ENCODE measurements at regions not wholly inside any gene's neighbourhood (a gene's known extent, or its start where the extent isn't known, plus 50 kb on each side); places are given as distances from the start of the nearest gene placed in this dataset.
"Not testable (repeated sequence)": the region's sequence is repeated elsewhere in the genome, so short reads cannot be mapped to it uniquely, and the experiment has no call there.

DNA sequence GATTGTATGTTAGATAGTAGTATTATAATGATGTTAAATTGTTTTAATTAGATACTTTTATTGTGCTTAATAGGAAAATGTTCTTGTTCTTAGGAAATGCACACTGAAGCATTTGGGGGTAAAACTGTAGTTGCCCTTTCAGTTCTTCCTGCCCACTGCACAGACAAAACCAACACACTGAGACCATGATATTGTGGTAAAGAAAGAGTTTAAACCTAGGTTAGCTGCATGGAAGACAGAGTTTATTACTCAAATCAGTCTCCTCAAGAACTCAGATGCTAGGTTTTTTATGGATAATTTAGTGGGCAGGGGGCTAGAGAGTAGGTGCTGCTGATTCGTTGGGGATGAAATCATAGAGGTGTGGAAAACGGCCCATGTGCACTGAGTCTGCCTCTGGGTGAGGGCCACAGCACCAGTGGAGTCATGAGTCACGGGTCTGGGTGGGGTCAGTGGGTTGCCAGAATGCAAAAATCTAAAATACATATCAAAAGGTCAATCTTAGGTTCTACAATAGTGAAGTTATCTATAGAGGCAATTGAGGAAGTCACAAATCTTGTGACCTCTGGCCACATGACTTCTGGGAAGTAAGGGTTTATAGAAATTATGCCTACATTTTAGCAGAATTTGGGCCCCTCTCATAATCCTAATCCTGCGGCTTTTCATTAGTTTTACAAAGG, 124.8 kb upstream of the FOXN2 start:
- Histone ChIP-seq H3K4me3 (ENCODE audit: low read depth in 1 of 5, low read length in 5 of 5) (no peak overlapping the region), H3K27me3 (ENCODE audit: control insufficient read depth in 5 of 5, insufficient read depth in 4 of 5, low read length in 5 of 5) (no peaks in the 10 kb centered on the region), H3K4me1 (ENCODE audit: control insufficient read depth in 5 of 5, insufficient read depth in 5 of 5, low read length in 5 of 5) (no peaks in the 10 kb centered on the region), H3K9ac (ENCODE audit: low read length in 5 of 5) (no peak overlapping the region), H3K36me3 (ENCODE audit: control insufficient read depth in 5 of 5, insufficient read depth in 5 of 5, low read length in 5 of 5) (no peaks in the 10 kb centered on the region), H3K9me3 (ENCODE audit: control insufficient read depth in 5 of 5, low read length in 5 of 5) (no peaks in the 10 kb centered on the region), H3K27ac (ENCODE audit: low read depth, low read length) (no peak overlapping the region)

DNA sequence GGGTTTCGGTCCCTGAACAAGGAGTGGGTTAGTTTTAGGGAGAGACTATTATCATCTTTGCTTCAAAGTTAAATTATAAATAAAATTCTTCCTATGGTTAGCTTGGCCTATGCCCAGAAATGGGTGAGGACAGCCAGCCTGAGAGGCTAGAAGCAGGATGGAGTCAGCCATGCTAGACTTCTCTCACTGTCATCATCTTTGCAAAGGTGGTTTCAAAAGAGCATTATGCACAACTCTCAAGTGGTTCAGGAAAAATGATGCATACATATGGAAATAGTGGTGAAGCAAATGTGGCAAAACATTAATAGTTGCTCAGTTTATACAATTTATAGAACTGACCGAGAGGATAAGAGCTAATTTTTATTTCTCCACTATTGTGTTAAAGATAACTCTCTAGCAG, 124.3 kb upstream of the FOXN2 start:
- Histone ChIP-seq H3K27me3 (ENCODE audit: control insufficient read depth in 5 of 5, insufficient read depth in 4 of 5, low read length in 5 of 5) (no peaks in the 10 kb centered on the region), H3K9ac (ENCODE audit: low read length in 5 of 5) (no peak overlapping the region), H3K36me3 (ENCODE audit: control insufficient read depth in 5 of 5, insufficient read depth in 5 of 5, low read length in 5 of 5) (no peaks in the 10 kb centered on the region), H3K4me3 (ENCODE audit: low read depth in 1 of 5, low read length in 5 of 5) (no peak overlapping the region), H3K4me1 (ENCODE audit: control insufficient read depth in 5 of 5, insufficient read depth in 5 of 5, low read length in 5 of 5) (no peaks in the 10 kb centered on the region), H3K9me3 (ENCODE audit: control insufficient read depth in 5 of 5, low read length in 5 of 5) (no peaks in the 10 kb centered on the region), H3K27ac (ENCODE audit: low read depth, low read length) (no peak overlapping the region)

DNA sequence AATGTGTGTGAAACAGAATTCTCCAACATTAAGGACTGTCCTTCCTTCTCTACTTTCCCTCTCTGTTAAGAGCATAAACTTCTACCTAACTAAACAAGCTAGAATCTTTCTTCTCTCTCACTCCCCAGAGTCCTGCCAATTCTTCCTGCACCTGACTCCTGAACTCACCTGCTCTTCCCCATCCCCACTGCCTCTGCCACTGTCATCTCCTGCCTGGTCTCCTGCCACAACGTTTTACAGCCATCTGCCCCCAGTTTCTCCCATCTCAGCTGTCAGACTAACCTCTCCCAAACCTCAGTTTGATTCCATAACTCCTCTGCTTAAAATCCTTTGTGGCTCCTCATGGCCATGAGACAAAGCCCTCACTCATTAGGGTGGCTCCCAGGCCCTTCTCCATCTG, 119.8 kb upstream of the FOXN2 start:
- Histone ChIP-seq H3K9ac (ENCODE audit: low read length in 5 of 5) (peak overlapping the region in 1 of 5 donors; percentile 20), H3K27me3 (ENCODE audit: control insufficient read depth in 5 of 5, insufficient read depth in 4 of 5, low read length in 5 of 5) (no peaks in the 10 kb centered on the region), H3K4me3 (ENCODE audit: low read depth in 1 of 5, low read length in 5 of 5) (no peak overlapping the region), H3K4me1 (ENCODE audit: control insufficient read depth in 5 of 5, insufficient read depth in 5 of 5, low read length in 5 of 5) (peaks cover 0 to 23% (median 16%) of the 10 kb centered on the region in 5 donors), H3K36me3 (ENCODE audit: control insufficient read depth in 5 of 5, insufficient read depth in 5 of 5, low read length in 5 of 5) (no peaks in the 10 kb centered on the region), H3K9me3 (ENCODE audit: control insufficient read depth in 5 of 5, low read length in 5 of 5) (no peaks in the 10 kb centered on the region), H3K27ac (ENCODE audit: low read depth, low read length) (no peak overlapping the region)

DNA sequence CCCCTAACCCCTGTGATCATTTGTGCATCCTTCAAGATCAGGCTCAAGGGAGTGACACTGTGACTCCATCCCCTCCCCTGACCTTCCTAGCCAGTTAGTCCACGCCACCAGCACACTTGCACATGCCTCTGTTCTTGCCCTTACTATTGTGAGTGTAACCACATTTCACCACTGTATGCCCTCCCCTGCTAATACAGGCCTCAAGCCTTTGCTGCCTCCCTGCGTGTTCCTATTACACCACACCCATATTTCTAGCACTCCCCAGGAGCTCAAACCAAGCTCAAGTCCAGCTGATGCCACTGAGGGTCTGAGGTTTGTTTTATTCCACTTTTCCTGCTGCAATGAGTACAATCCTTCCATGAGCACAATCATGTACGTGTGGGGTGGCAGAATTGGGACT, 119.3 kb upstream of the FOXN2 start:
- Histone ChIP-seq H3K4me3 (ENCODE audit: low read depth in 1 of 5, low read length in 5 of 5) (no peak overlapping the region), H3K9me3 (ENCODE audit: control insufficient read depth in 5 of 5, low read length in 5 of 5) (no peaks in the 10 kb centered on the region), H3K4me1 (ENCODE audit: control insufficient read depth in 5 of 5, insufficient read depth in 5 of 5, low read length in 5 of 5) (peaks cover 0 to 23% (median 16%) of the 10 kb centered on the region in 5 donors), H3K9ac (ENCODE audit: low read length in 5 of 5) (no peak overlapping the region), H3K36me3 (ENCODE audit: control insufficient read depth in 5 of 5, insufficient read depth in 5 of 5, low read length in 5 of 5) (no peaks in the 10 kb centered on the region), H3K27me3 (ENCODE audit: control insufficient read depth in 5 of 5, insufficient read depth in 4 of 5, low read length in 5 of 5) (no peaks in the 10 kb centered on the region), H3K27ac (ENCODE audit: low read depth, low read length) (no peak overlapping the region)

DNA sequence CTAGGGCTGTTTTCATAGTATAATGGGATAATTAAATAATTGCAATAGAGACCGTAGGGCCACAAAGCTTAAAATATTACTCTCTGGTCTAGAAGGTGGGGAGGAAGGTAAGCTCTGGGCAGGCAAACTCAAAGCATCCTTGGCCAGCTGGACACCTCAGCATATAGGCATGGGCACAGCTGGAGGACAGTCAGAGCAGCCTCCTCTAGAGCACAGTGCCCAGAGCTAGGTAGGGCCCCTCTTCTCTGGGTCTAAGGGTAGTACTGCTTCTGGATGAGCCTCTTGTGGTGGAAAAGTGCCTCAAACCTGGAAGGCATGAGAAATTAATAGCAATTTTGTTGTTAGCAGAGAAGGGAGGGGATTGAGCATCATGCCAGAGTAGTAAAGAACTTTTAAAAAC, 116.9 kb upstream of the FOXN2 start:
- H3K27me3 ChIP-seq (ENCODE audit: control insufficient read depth in 5 of 5, insufficient read depth in 4 of 5, low read length in 5 of 5) = no peaks in the 10 kb centered on the region

DNA sequence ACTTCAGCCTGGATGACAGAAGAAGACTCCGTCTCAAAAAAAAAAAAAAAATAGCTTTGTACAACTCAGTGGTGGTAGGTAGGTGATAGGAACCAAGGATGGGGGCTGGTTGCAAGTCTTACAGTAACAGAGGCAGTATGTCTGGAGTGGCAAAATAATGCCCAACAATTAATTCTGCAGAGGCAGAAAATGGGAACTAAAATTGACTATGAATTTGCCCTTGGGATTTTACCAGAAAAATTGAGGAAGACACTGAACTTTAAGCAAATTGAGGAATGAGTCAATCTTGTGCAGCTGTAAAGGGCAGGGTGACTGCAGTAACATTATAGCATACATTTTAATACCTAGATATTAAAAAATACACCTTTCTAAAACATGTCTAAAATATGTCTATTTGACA, 116.1 kb upstream of the FOXN2 start:
- no peaks in the 10 kb centered on the region for H3K9me3 ChIP-seq (ENCODE audit: control insufficient read depth in 5 of 5, low read length in 5 of 5)
- H3K36me3 ChIP-seq (ENCODE audit: control insufficient read depth in 5 of 5, insufficient read depth in 5 of 5, low read length in 5 of 5) = no peaks in the 10 kb centered on the region
- peaks cover 0 to 23% (median 16%) of the 10 kb centered on the region in 5 donors for H3K4me1 ChIP-seq (ENCODE audit: control insufficient read depth in 5 of 5, insufficient read depth in 5 of 5, low read length in 5 of 5)
- H3K27me3 ChIP-seq (ENCODE audit: control insufficient read depth in 5 of 5, insufficient read depth in 4 of 5, low read length in 5 of 5) = no peaks in the 10 kb centered on the region
- no peak overlapping the region for H3K9ac ChIP-seq (ENCODE audit: low read length in 5 of 5)
- no peak overlapping the region for H3K4me3 ChIP-seq (ENCODE audit: low read depth in 1 of 5, low read length in 5 of 5)
- no peak overlapping the region for H3K27ac ChIP-seq (ENCODE audit: low read depth, low read length)

More for the DNA sequence above, 116.9 kb upstream of the FOXN2 start:
- Histone ChIP-seq H3K9me3 (ENCODE audit: control insufficient read depth in 5 of 5, low read length in 5 of 5) (no peaks in the 10 kb centered on the region), H3K4me1 (ENCODE audit: control insufficient read depth in 5 of 5, insufficient read depth in 5 of 5, low read length in 5 of 5) (peaks cover 0 to 23% (median 16%) of the 10 kb centered on the region in 5 donors), H3K36me3 (ENCODE audit: control insufficient read depth in 5 of 5, insufficient read depth in 5 of 5, low read length in 5 of 5) (no peaks in the 10 kb centered on the region), H3K27ac (ENCODE audit: low read depth, low read length) (no peak overlapping the region), H3K4me3 (ENCODE audit: low read depth in 1 of 5, low read length in 5 of 5) (no peak overlapping the region), H3K9ac (ENCODE audit: low read length in 5 of 5) (no peak overlapping the region)

DNA sequence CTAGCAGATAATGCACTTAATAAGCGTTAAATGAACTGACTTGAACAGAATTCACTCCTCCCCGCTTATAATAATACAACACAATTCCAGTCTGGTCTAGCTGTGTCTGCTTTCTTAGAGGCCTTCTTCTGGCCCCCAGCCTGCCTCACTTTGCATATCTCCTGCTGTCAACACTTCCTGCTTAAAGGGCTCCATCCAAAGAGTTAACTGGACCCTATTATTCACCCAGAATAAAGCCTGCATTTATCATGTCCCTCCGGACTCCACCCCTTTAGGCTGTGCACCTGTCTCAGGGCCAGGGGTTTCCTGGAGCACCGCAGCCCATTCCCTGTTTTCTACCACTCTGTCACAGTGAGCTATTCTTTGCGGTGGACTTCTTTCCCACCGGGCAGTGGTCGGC, 115.4 kb upstream of the FOXN2 start:
- Histone ChIP-seq H3K27me3 (ENCODE audit: control insufficient read depth in 5 of 5, insufficient read depth in 4 of 5, low read length in 5 of 5) (no peaks in the 10 kb centered on the region), H3K9ac (ENCODE audit: low read length in 5 of 5) (no peak overlapping the region)

DNA sequence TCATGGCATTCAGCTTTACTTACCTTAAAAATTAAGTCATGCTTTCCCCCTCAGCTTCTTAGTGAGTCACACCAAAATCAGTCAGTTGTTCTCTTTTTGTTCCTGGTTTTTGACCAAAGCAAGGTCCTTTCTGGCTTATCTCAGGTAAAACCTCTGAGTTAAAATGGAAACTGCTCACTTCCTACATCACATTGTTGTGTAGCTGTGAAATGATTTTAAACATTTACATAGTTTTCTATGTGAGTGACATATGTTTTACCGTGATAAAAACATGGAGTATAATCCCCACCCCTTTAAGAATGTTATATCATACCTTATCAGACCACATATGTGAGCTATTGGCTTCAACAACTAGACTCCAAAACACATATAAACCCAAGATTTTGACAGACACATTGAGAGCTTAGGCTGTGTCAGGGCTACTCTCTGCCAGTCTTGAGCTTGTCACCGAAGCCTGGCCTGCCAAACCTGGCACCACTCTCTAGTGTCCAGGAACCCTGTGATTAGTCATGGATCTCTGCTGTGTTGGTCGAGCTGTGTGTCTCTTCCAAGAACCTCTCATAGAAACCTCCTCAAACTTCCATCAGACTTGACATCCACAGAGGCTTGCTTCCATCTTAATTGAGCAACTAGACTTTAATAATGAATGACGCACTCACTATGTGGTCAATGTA, 113.7 kb upstream of the FOXN2 start:
- Histone ChIP-seq H3K9ac (ENCODE audit: low read length in 5 of 5) (no peak overlapping the region), H3K4me3 (ENCODE audit: low read depth in 1 of 5, low read length in 5 of 5) (no peak overlapping the region), H3K9me3 (ENCODE audit: control insufficient read depth in 5 of 5, low read length in 5 of 5) (no peaks in the 10 kb centered on the region)

More for the DNA sequence above, 115.4 kb upstream of the FOXN2 start:
- no peak overlapping the region for H3K4me3 ChIP-seq (ENCODE audit: low read depth in 1 of 5, low read length in 5 of 5)
- no peaks in the 10 kb centered on the region for H3K36me3 ChIP-seq (ENCODE audit: control insufficient read depth in 5 of 5, insufficient read depth in 5 of 5, low read length in 5 of 5)
- H3K9me3 ChIP-seq (ENCODE audit: control insufficient read depth in 5 of 5, low read length in 5 of 5) = no peaks in the 10 kb centered on the region
- H3K27ac ChIP-seq (ENCODE audit: low read depth, low read length) = no peak overlapping the region
- H3K4me1 ChIP-seq (ENCODE audit: control insufficient read depth in 5 of 5, insufficient read depth in 5 of 5, low read length in 5 of 5) = peaks cover 0 to 23% (median 16%) of the 10 kb centered on the region in 5 donors

DNA sequence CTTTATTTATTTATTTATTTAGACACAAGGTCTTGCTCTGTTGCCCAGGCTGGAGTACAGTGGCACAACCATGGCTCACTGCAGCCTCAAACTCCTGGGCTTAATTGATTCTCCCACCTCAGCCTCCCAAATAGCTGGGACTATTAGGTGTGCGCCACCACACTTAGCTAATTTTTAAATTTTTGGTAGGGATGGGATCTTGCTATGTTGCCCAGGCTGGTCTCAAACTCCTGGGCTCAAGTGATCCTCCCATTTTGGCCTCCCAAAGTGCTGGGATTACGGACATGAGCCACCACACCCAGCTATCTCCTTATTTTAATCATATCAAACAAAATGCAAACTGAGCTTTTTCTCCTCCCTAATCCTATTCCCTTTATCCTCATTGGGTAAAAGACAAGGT, 113.0 kb upstream of the FOXN2 start:
- not testable (repeated sequence) for H3K27ac ChIP-seq (ENCODE audit: low read depth, low read length); H3K4me3 ChIP-seq (ENCODE audit: low read depth in 1 of 5, low read length in 5 of 5); H3K36me3 ChIP-seq (ENCODE audit: control insufficient read depth in 5 of 5, insufficient read depth in 5 of 5, low read length in 5 of 5); H3K9me3 ChIP-seq (ENCODE audit: control insufficient read depth in 5 of 5, low read length in 5 of 5); H3K27me3 ChIP-seq (ENCODE audit: control insufficient read depth in 5 of 5, insufficient read depth in 4 of 5, low read length in 5 of 5); H3K9ac ChIP-seq (ENCODE audit: low read length in 5 of 5)
- peaks cover 0 to 20% (median 11%) of the 10 kb centered on the region in 5 donors for H3K4me1 ChIP-seq (ENCODE audit: control insufficient read depth in 5 of 5, insufficient read depth in 5 of 5, low read length in 5 of 5)

More for the DNA sequence above, 113.7 kb upstream of the FOXN2 start:
- Histone ChIP-seq H3K27ac (ENCODE audit: low read depth, low read length) (no peak overlapping the region), H3K36me3 (ENCODE audit: control insufficient read depth in 5 of 5, insufficient read depth in 5 of 5, low read length in 5 of 5) (no peaks in the 10 kb centered on the region), H3K4me1 (ENCODE audit: control insufficient read depth in 5 of 5, insufficient read depth in 5 of 5, low read length in 5 of 5) (peaks cover 0 to 23% (median 16%) of the 10 kb centered on the region in 5 donors), H3K27me3 (ENCODE audit: control insufficient read depth in 5 of 5, insufficient read depth in 4 of 5, low read length in 5 of 5) (no peaks in the 10 kb centered on the region)

DNA sequence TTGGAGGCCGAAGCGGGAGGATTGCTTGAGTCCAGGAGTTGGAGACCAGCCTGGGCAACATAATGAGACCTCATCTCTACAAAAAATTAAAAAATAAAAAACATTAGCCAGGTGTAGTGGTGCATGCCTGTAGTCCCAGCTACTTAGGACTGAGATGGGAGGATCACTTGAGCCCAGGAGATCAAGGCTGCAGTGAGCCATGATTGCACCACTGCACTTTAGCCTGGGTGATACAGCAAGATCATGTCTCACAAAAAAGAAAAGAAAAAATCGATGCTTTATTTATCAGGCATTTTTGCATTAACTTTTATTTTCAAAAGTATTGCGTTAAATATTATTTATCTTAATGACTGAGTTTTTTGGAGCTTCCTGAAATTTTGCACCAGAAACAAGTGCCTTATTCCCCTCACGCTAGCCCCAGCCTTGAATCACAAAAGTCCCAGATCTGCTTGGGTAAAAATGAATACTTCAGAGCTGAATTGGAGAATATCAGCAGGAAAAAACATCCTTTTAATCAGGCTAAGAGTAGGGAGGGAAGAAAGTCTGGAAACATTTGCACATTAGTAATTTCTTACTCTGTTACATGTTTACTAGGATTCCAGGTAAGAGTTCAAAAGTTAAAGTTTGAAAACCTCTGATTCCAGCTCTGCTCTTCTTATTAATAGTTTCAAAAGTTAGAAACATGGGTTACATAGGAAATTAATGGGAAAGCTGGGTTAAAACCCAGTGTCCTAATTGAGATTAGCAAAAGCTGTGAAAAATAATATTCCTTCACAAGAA, 111.4 kb upstream of the FOXN2 start:
- H3K9ac ChIP-seq (ENCODE audit: low read length in 5 of 5) = no peak overlapping the region
- peaks cover 0 to 8% (median 4%) of the 10 kb centered on the region in 5 donors for H3K4me1 ChIP-seq (ENCODE audit: control insufficient read depth in 5 of 5, insufficient read depth in 5 of 5, low read length in 5 of 5)
- H3K27me3 ChIP-seq (ENCODE audit: control insufficient read depth in 5 of 5, insufficient read depth in 4 of 5, low read length in 5 of 5) = no peaks in the 10 kb centered on the region
- no peaks in the 10 kb centered on the region for H3K36me3 ChIP-seq (ENCODE audit: control insufficient read depth in 5 of 5, insufficient read depth in 5 of 5, low read length in 5 of 5)
- no peak overlapping the region for H3K4me3 ChIP-seq (ENCODE audit: low read depth in 1 of 5, low read length in 5 of 5)
- H3K27ac ChIP-seq (ENCODE audit: low read depth, low read length) = no peak overlapping the region
- no peaks in the 10 kb centered on the region for H3K9me3 ChIP-seq (ENCODE audit: control insufficient read depth in 5 of 5, low read length in 5 of 5)
